Inferior parietal cortex (tissue), 1 donor: ENCODE measurements at regions not wholly inside any gene's neighbourhood (a gene's known extent, or its start where the extent isn't known, plus 50 kb on each side); places are given as distances from the start of the nearest gene placed in this dataset.
"Not testable (repeated sequence)": the region's sequence is repeated elsewhere in the genome, so short reads cannot be mapped to it uniquely, and the experiment has no call there.

Source experiments
- DNase-seq: peaks from one replicate; pipeline ENCODE4 v3.0.0-alpha.2; 2016; ENCODE audit errors: extremely low spot score

GRCh38 chr15:70525551-70525950, 237.8 kb downstream of the UACA start:
- DNase-seq = no peak

- DNase-seq = no peak
Measured at GRCh38 chr15:70524470-70524869, 238.9 kb downstream of the UACA start.

- DNase-seq = no peak
Measured at GRCh38 chr15:70523616-70524015, 239.7 kb downstream of the UACA start.

GRCh38 chr15:70523192-70523591, 240.2 kb downstream of the UACA start:
- no peak for DNase-seq

GRCh38 chr15:70522323-70522966, 240.9 kb downstream of the UACA start:
- no peak for DNase-seq

GRCh38 chr15:70521576-70522322, 241.6 kb downstream of the UACA start:
- no peak for DNase-seq

- no peak for DNase-seq
Measured at GRCh38 chr15:70519616-70520015, 243.7 kb downstream of the UACA start.

- DNase-seq = no peak
Measured at GRCh38 chr15:70519004-70519365, 244.4 kb downstream of the UACA start.

GRCh38 chr15:70518201-70519003, 245.0 kb downstream of the UACA start:
- DNase-seq = no peak

GRCh38 chr15:70517194-70517590, 246.2 kb downstream of the UACA start:
- DNase-seq = no peak

- no peak for DNase-seq
Measured at GRCh38 chr15:70516408-70517193, 246.8 kb downstream of the UACA start.

- no peak for DNase-seq
Measured at GRCh38 chr15:70514251-70514650, 249.1 kb downstream of the UACA start.

- no peak for DNase-seq
Measured at GRCh38 chr15:70513819-70514218, 249.5 kb downstream of the UACA start.

- no peak for DNase-seq
Measured at GRCh38 chr15:70512772-70513362, 250.5 kb downstream of the UACA start.

GRCh38 chr15:70511972-70512587, 251.3 kb downstream of the UACA start:
- not testable (repeated sequence) for DNase-seq

- no peak for DNase-seq
Measured at GRCh38 chr15:70510433-70510832, 252.9 kb downstream of the UACA start.

GRCh38 chr15:70509731-70510143, 253.6 kb downstream of the UACA start:
- no peak for DNase-seq

GRCh38 chr15:70509282-70509662, 254.1 kb downstream of the UACA start:
- no peak for DNase-seq

GRCh38 chr15:70508561-70509281, 254.6 kb downstream of the UACA start:
- DNase-seq = no peak

GRCh38 chr15:70507772-70508371, 255.5 kb downstream of the UACA start:
- DNase-seq = no peak
